ENCODE measurements at regions not wholly inside any gene's neighbourhood (a gene's known extent, or its start where the extent isn't known, plus 50 kb on each side); places are given as distances from the start of the nearest gene placed in this dataset.

- H3K27ac ChIP-seq (ENCODE audit: low read depth in 2 of 2, low read length in 2 of 2) = no peak overlapping the region
- H3K36me3 ChIP-seq (ENCODE audit: control insufficient read depth in 2 of 3, insufficient read depth in 3 of 3, low read length in 3 of 3) = no peaks in the 10 kb centered on the region
- intact Hi-C loops (cut with DNase I) = no loop called here
- H3K27me3 ChIP-seq (ENCODE audit: control insufficient read depth, insufficient read depth, low read length) = no peaks in the 10 kb centered on the region
- TF ChIP-seq, protein P1, sequence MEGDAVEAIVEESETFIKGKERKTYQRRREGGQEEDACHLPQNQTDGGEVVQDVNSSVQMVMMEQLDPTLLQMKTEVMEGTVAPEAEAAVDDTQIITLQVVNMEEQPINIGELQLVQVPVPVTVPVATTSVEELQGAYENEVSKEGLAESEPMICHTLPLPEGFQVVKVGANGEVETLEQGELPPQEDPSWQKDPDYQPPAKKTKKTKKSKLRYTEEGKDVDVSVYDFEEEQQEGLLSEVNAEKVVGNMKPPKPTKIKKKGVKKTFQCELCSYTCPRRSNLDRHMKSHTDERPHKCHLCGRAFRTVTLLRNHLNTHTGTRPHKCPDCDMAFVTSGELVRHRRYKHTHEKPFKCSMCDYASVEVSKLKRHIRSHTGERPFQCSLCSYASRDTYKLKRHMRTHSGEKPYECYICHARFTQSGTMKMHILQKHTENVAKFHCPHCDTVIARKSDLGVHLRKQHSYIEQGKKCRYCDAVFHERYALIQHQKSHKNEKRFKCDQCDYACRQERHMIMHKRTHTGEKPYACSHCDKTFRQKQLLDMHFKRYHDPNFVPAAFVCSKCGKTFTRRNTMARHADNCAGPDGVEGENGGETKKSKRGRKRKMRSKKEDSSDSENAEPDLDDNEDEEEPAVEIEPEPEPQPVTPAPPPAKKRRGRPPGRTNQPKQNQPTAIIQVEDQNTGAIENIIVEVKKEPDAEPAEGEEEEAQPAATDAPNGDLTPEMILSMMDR (IDR thresholded peaks at IDR 0.05; ENCODE audit: borderline replicate concordance, extremely low read depth, insufficient read depth) = no peak
- H3K4me1 ChIP-seq (ENCODE audit: control insufficient read depth in 2 of 3, insufficient read depth in 2 of 3, low read depth in 1 of 3, low read length in 3 of 3) = no peaks in the 10 kb centered on the region
- H3K9ac ChIP-seq (ENCODE audit: low read length in 3 of 3) = no peak overlapping the region
- H3K4me3 ChIP-seq (ENCODE audit: low read length in 3 of 3) = no peak overlapping the region
- no peak for DNase-seq
- H3K9me3 ChIP-seq (ENCODE audit: control insufficient read depth in 2 of 3, insufficient read depth in 1 of 3, low read length in 3 of 3) = no peaks in the 10 kb centered on the region
- no peak for FAIRE-seq
Measured at GRCh38 chr3:99505200-99505599, 133.2 kb upstream of the COL8A1 start.

- no peak for DNase-seq
- Histone ChIP-seq H3K27ac (ENCODE audit: low read depth in 2 of 2, low read length in 2 of 2) (no peak overlapping the region), H3K36me3 (ENCODE audit: control insufficient read depth in 2 of 3, insufficient read depth in 3 of 3, low read length in 3 of 3) (no peaks in the 10 kb centered on the region), H3K9ac (ENCODE audit: low read length in 3 of 3) (no peak overlapping the region), H3K4me3 (ENCODE audit: low read length in 3 of 3) (no peak overlapping the region), H3K4me1 (ENCODE audit: control insufficient read depth in 2 of 3, insufficient read depth in 2 of 3, low read depth in 1 of 3, low read length in 3 of 3) (no peaks in the 10 kb centered on the region), H3K9me3 (ENCODE audit: control insufficient read depth in 2 of 3, insufficient read depth in 1 of 3, low read length in 3 of 3) (no peaks in the 10 kb centered on the region), H3K27me3 (ENCODE audit: control insufficient read depth, insufficient read depth, low read length) (no peaks in the 10 kb centered on the region)
- no peak for FAIRE-seq
- intact Hi-C loops (cut with DNase I) = no loop called here
- TF ChIP-seq, protein P1 (IDR thresholded peaks at IDR 0.05; ENCODE audit: borderline replicate concordance, extremely low read depth, insufficient read depth) = no peak
Measured at GRCh38 chr3:99504258-99504657, 134.1 kb upstream of the COL8A1 start.

- intact Hi-C loops (cut with DNase I) = no loop called here
- Histone ChIP-seq H3K27ac (ENCODE audit: low read depth in 2 of 2, low read length in 2 of 2) (no peak overlapping the region), H3K9me3 (ENCODE audit: control insufficient read depth in 2 of 3, insufficient read depth in 1 of 3, low read length in 3 of 3) (no peaks in the 10 kb centered on the region), H3K27me3 (ENCODE audit: control insufficient read depth, insufficient read depth, low read length) (no peaks in the 10 kb centered on the region), H3K4me1 (ENCODE audit: control insufficient read depth in 2 of 3, insufficient read depth in 2 of 3, low read depth in 1 of 3, low read length in 3 of 3) (no peaks in the 10 kb centered on the region), H3K9ac (ENCODE audit: low read length in 3 of 3) (no peak overlapping the region), H3K36me3 (ENCODE audit: control insufficient read depth in 2 of 3, insufficient read depth in 3 of 3, low read length in 3 of 3) (no peaks in the 10 kb centered on the region), H3K4me3 (ENCODE audit: low read length in 3 of 3) (no peak overlapping the region)
- TF ChIP-seq, protein P1 (IDR thresholded peaks at IDR 0.05; ENCODE audit: borderline replicate concordance, extremely low read depth, insufficient read depth) = no peak
- no peak for FAIRE-seq
- DNase-seq = no peak
Measured at GRCh38 chr3:99503350-99503749, 135.0 kb upstream of the COL8A1 start.

GRCh38 chr3:99502871-99503270 is 135.5 kb upstream of the COL8A1 start:
- no peaks in the 10 kb centered on the region for H3K36me3 ChIP-seq (ENCODE audit: control insufficient read depth in 2 of 3, insufficient read depth in 3 of 3, low read length in 3 of 3)
- intact Hi-C loops (cut with DNase I) = no loop called here
- H3K9me3 ChIP-seq (ENCODE audit: control insufficient read depth in 2 of 3, insufficient read depth in 1 of 3, low read length in 3 of 3) = no peaks in the 10 kb centered on the region
- TF ChIP-seq, protein P1 (IDR thresholded peaks at IDR 0.05; ENCODE audit: borderline replicate concordance, extremely low read depth, insufficient read depth) = no peak
- no peaks in the 10 kb centered on the region for H3K4me1 ChIP-seq (ENCODE audit: control insufficient read depth in 2 of 3, insufficient read depth in 2 of 3, low read depth in 1 of 3, low read length in 3 of 3)
- peak in 1 of 5 donors; percentile 27 for DNase-seq
- no peak for FAIRE-seq
- no peak overlapping the region for H3K9ac ChIP-seq (ENCODE audit: low read length in 3 of 3)
- H3K4me3 ChIP-seq (ENCODE audit: low read length in 3 of 3) = no peak overlapping the region
- H3K27me3 ChIP-seq (ENCODE audit: control insufficient read depth, insufficient read depth, low read length) = no peaks in the 10 kb centered on the region
- H3K27ac ChIP-seq (ENCODE audit: low read depth in 2 of 2, low read length in 2 of 2) = no peak overlapping the region

All from kidney (tissue), 13 donors.